Testis (tissue), 2 donors: ENCODE measurements at regions not wholly inside any gene's neighbourhood (a gene's known extent, or its start where the extent isn't known, plus 50 kb on each side); places are given as distances from the start of the nearest gene placed in this dataset.

ENCODE experiments used
- POLR2A ChIP-seq: fragments of 450-650 bp; IDR thresholded peaks from one replicate; pipeline ENCODE4 v1.6.1; 2017; ENCODE audit warnings: antibody characterized with exemption, mild to moderate bottlenecking, moderate library complexity
- TF ChIP-seq, protein P1 (sequence below), 3 experiments: fragments of 450-650 bp in 2 of 3; fragments of 200-600 bp in 1 of 3; sonication (generic) in 1 of 3; IDR thresholded peaks; one replicate each; pipeline ENCODE4 v1.5.1; 2016 to 2019; ENCODE audit warnings: antibody characterized with exemption in 3 of 3, mild to moderate bottlenecking in 2 of 3, moderate library complexity in 1 of 3

DNA sequence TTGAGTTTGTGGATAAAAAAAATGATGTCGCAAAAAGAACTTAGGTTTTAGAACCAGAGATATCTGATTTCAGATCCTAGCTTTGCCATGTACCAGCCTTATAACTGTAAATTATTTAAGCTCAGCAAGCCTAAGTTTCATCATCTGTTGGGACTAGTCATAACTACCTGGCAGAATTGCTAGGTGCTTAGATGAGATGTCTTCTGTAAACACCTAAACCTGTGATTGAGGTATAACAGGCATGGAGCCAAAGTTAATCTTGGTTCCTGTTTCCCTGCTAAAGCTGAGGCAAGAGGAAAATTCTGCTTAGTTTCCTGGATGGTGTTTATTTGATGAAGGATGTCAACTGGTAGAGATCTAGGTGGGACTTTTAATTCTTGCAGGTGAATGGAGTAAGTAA, 331.3 kb upstream of the RBMS3 start:
- TF ChIP-seq, protein P1, sequence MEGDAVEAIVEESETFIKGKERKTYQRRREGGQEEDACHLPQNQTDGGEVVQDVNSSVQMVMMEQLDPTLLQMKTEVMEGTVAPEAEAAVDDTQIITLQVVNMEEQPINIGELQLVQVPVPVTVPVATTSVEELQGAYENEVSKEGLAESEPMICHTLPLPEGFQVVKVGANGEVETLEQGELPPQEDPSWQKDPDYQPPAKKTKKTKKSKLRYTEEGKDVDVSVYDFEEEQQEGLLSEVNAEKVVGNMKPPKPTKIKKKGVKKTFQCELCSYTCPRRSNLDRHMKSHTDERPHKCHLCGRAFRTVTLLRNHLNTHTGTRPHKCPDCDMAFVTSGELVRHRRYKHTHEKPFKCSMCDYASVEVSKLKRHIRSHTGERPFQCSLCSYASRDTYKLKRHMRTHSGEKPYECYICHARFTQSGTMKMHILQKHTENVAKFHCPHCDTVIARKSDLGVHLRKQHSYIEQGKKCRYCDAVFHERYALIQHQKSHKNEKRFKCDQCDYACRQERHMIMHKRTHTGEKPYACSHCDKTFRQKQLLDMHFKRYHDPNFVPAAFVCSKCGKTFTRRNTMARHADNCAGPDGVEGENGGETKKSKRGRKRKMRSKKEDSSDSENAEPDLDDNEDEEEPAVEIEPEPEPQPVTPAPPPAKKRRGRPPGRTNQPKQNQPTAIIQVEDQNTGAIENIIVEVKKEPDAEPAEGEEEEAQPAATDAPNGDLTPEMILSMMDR (IDR thresholded peaks at IDR 0.05) = no peak
- TF ChIP-seq POLR2A = no peak
